Gastrocnemius medialis (tissue), 4 donors: ENCODE measurements at regions not wholly inside any gene's neighbourhood (a gene's known extent, or its start where the extent isn't known, plus 50 kb on each side); places are given as distances from the start of the nearest gene placed in this dataset.

Experiments
- POLR2A ChIP-seq, 2 donors: fragments of 450-650 bp; IDR thresholded peaks; one replicate each; pipeline ENCODE4 v1.6.1; 2017; ENCODE audit warnings: antibody characterized with exemption in 2 of 2, mild to moderate bottlenecking in 2 of 2, moderate library complexity in 2 of 2
- TF ChIP-seq, protein P1 (sequence below), 5 experiments: fragments of 450-650 bp in 3 of 5; fragments of 200-600 bp in 2 of 5; sonication (generic) in 2 of 5; IDR thresholded peaks in 4 of 5; conservative IDR thresholded peaks in 1 of 5; 1 replicate in 4 of 5; 2 replicates in 1 of 5; pipeline ENCODE4 v1.5.1; 2016 to 2019; ENCODE audit warnings: antibody characterized with exemption in 5 of 5, mild to moderate bottlenecking in 3 of 5, moderate library complexity in 3 of 5

DNA sequence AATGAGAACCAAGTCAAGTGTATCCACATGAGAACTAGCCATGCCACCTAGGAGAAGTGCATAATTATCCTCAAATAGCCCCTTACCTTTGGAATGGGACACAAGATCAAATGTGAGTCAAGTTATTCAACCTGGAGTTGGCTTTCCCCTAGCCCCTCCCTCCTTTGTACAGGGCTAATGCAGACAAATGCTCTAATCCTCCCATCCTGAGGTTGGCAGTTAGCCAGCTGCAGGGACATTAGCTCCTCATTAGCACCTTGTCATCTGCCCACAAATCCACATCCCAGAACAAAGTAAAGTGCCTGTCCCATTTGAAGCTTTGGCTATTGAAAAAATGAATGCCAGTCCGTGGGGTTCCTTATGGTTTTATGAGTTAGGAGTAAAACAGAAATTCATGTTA lies 294.1 kb upstream of the FANCL start:
- TF ChIP-seq POLR2A (IDR thresholded peaks at IDR 0.05) = no peak
- TF ChIP-seq, protein P1, sequence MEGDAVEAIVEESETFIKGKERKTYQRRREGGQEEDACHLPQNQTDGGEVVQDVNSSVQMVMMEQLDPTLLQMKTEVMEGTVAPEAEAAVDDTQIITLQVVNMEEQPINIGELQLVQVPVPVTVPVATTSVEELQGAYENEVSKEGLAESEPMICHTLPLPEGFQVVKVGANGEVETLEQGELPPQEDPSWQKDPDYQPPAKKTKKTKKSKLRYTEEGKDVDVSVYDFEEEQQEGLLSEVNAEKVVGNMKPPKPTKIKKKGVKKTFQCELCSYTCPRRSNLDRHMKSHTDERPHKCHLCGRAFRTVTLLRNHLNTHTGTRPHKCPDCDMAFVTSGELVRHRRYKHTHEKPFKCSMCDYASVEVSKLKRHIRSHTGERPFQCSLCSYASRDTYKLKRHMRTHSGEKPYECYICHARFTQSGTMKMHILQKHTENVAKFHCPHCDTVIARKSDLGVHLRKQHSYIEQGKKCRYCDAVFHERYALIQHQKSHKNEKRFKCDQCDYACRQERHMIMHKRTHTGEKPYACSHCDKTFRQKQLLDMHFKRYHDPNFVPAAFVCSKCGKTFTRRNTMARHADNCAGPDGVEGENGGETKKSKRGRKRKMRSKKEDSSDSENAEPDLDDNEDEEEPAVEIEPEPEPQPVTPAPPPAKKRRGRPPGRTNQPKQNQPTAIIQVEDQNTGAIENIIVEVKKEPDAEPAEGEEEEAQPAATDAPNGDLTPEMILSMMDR (IDR thresholded peaks at IDR 0.05 in 4 of 5, conservative IDR thresholded peaks at IDR 0.05 in 1 of 5) = no peak
